Astrocyte (in vitro differentiated cells and primary cell): ENCODE measurements at regions not wholly inside any gene's neighbourhood (a gene's known extent, or its start where the extent isn't known, plus 50 kb on each side); places are given as distances from the start of the nearest gene placed in this dataset.

ENCODE experiments used
- EZH2 ChIP-seq: IDR thresholded peaks from 2 replicates; pipeline ENCODE4 v1.6.1; 2012; ENCODE audit warnings: mild to moderate bottlenecking, low read length, inconsistent platforms; ENCODE audit not compliant: insufficient read depth
- TF ChIP-seq, protein P1 (sequence below): IDR thresholded peaks from 2 replicates; pipeline ENCODE4 v1.5.1; 2011; ENCODE audit warnings: low read depth, mild to moderate bottlenecking, inconsistent platforms, low read length, moderate library complexity; ENCODE audit not compliant: insufficient read depth

DNA sequence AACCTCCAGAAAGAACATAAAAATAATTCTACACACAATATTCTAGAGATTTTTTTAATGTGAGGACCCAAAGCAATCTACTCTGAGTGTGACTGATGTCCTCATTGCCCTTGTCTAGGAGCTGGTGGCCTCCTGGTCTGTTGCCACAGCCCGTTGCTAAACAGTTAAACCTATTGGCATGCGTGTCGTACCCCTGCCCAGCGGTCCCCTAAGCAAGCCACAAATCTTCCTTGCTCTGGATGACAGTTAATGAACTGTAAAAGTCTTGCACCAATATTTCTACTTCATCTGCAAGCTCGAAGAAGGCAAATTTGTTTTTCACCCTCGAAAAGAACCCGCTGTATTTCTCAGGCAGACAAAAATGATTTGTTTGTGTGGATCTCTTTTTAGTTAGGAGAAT is 489.1 kb upstream of the MEX3C start:
- TF ChIP-seq, protein P1, sequence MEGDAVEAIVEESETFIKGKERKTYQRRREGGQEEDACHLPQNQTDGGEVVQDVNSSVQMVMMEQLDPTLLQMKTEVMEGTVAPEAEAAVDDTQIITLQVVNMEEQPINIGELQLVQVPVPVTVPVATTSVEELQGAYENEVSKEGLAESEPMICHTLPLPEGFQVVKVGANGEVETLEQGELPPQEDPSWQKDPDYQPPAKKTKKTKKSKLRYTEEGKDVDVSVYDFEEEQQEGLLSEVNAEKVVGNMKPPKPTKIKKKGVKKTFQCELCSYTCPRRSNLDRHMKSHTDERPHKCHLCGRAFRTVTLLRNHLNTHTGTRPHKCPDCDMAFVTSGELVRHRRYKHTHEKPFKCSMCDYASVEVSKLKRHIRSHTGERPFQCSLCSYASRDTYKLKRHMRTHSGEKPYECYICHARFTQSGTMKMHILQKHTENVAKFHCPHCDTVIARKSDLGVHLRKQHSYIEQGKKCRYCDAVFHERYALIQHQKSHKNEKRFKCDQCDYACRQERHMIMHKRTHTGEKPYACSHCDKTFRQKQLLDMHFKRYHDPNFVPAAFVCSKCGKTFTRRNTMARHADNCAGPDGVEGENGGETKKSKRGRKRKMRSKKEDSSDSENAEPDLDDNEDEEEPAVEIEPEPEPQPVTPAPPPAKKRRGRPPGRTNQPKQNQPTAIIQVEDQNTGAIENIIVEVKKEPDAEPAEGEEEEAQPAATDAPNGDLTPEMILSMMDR = no peak
- no peak for TF ChIP-seq EZH2
